Fibroblast of mammary gland (primary cell): ENCODE measurements at regions not wholly inside any gene's neighbourhood (a gene's known extent, or its start where the extent isn't known, plus 50 kb on each side); places are given as distances from the start of the nearest gene placed in this dataset.

Experiments
- DNase-seq: peaks from one replicate; pipeline ENCODE4 v3.0.0-alpha.2; 2010; ENCODE audit warnings: low read depth
- H3K4me3 ChIP-seq: 2 replicates; pipeline ENCODE4 v1.5.1; 2011; ENCODE audit warnings: low read depth, mild to moderate bottlenecking, low read length, moderate library complexity; ENCODE audit not compliant: control insufficient read depth
- TF ChIP-seq, protein P1 (sequence below): conservative IDR thresholded peaks from 2 replicates; pipeline ENCODE4 v1.5.1; 2011; ENCODE audit warnings: low read depth, low read length, inconsistent platforms; ENCODE audit not compliant: control insufficient read depth, insufficient read depth

DNA sequence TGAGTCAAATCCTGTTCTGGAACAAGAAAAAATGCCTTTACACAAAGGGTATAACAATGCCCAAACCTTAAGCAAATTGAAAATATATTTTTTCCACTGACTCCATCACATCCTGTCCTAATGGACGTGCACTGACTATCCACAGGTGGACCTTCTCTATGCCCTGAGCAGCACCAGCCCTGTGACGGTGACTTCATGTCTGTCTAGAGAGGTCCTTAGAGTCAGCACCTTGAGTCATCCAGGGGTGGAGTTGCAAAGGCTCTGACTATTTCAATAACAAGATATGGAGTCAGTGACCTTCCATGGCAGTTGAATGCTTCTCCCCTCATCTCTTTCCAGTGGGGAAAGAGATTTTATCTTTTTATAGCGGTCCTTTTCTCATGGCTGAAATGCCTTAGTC is 78.0 kb downstream of the YIPF5 start:
- TF ChIP-seq, protein P1, sequence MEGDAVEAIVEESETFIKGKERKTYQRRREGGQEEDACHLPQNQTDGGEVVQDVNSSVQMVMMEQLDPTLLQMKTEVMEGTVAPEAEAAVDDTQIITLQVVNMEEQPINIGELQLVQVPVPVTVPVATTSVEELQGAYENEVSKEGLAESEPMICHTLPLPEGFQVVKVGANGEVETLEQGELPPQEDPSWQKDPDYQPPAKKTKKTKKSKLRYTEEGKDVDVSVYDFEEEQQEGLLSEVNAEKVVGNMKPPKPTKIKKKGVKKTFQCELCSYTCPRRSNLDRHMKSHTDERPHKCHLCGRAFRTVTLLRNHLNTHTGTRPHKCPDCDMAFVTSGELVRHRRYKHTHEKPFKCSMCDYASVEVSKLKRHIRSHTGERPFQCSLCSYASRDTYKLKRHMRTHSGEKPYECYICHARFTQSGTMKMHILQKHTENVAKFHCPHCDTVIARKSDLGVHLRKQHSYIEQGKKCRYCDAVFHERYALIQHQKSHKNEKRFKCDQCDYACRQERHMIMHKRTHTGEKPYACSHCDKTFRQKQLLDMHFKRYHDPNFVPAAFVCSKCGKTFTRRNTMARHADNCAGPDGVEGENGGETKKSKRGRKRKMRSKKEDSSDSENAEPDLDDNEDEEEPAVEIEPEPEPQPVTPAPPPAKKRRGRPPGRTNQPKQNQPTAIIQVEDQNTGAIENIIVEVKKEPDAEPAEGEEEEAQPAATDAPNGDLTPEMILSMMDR, result no peak
- H3K4me3 ChIP-seq, result no peak overlapping the region
- DNase-seq, result no peak

DNA sequence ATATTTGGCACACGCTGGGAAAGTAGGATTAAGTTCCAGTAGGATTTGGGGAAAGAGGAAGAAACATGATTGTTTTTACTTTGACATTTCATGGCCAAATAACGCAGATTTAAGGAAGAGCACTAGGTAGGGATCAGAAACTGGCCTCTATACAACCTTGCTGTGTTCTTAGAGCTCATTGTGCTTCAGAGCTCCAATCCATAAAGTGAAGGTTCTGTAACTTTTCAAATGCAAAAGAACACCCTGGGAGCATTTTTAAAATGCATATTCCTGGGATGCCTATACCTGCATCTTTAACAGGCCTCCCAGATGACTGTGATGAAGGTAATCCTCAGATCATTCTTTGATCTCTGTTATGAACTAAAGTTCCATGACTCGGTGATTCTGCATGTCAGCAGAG is 77.1 kb downstream of the YIPF5 start:
- no peak overlapping the region for H3K4me3 ChIP-seq
- DNase-seq, result no peak
- TF ChIP-seq, protein P1, result no peak

DNA sequence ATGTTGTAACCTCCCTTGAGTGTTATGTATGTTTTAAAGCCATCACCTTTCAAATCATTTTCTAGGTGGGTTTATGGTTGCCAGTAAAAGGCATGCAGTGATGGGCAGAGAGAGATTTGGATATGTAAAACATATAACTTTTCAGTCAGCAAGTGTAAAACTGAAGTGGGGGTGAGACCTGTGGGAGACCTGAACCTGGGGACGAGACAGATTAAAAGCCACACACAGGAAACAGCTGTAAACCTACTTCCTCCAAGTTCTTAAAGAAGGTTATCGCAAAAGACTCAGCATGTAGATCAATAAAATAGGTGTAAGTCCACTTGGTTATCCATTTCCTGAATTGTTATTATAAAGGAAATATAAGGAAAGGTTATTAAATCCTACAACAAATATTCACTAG is 76.6 kb downstream of the YIPF5 start:
- DNase-seq, result no peak
- TF ChIP-seq, protein P1, result no peak
- no peak overlapping the region for H3K4me3 ChIP-seq

DNA sequence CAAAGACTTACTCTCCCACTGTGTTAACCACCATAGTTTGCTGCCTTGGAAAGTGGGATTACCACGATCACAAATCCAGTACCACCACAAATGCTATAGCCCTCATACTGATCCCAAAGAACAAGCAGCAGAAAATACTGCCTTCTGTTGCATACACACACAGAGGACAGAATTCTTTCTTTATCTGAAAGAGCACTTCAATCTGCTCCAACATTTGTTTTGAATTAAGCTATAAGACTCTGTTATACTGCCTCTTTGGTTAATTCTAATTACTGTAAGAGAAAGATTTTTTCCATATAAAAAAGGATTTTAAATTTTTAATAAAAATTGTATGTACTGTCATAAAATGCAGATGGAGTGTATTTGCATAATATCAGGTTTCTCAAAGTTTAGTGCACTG is 69.8 kb downstream of the YIPF5 start:
- DNase-seq, result no peak
- TF ChIP-seq, protein P1, result no peak
- no peak overlapping the region for H3K4me3 ChIP-seq

DNA sequence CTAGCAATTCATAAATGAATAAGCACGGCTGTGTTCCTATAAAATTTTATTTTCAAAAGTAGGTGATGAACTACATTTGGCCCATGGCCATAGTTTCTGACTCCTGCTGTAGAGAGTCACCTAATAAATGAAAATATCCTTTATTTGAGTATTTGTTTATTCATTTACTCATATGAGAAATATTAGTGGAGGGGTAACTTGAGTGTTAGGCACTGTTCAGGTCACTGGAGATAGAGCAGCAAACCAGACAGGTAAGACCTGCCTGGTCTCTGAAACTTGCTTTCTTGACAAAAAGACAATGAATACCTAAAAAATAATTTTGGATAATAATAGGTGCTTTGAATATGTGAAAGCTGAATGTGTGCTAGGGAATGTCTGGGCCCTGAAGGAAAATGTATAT is 68.8 kb downstream of the YIPF5 start:
- TF ChIP-seq, protein P1, result no peak
- DNase-seq, result no peak
- H3K4me3 ChIP-seq, result no peak overlapping the region

DNA sequence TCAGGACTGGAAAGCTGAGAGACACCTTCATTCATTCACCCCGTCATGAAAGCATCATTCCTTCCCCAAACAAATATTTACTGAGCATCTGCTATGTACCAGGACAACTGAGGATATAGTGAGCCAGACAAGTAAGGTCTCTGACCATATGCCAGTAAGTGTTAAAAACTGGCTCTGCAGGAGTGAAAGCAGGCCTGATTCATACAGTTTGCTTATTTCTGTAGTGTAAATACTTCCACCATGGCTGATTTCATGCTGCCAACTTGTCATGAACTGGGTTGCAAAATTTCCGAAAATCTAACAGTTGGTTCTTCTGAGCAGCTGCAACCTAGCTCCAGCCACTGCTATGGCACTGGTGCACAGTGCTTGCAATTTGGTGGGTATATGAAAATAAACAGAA is 68.1 kb downstream of the YIPF5 start:
- no peak overlapping the region for H3K4me3 ChIP-seq
- TF ChIP-seq, protein P1, result no peak
- DNase-seq, result no peak

DNA sequence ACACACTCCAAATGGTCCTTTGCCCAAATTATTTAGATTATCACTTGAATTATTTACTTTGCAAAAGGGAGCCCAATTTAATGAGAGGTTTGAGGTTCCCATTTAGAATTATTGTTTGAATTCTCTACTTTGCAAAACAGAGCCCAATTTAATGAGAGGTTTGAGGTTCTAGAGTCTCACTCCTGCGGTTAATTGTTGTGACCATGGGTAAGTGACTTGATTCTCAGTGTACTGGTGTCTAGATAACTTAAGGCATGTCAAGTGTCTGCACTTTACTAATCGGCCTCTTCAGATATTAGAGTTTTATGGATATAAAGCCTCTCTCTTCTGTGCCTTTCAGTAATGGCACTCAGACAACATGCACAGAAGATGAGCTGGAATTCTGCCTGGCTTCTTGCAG is 67.5 kb downstream of the YIPF5 start:
- TF ChIP-seq, protein P1, result no peak
- DNase-seq, result no peak
- no peak overlapping the region for H3K4me3 ChIP-seq
